A549 (cell line): ENCODE measurements at regions not wholly inside any gene's neighbourhood (a gene's known extent, or its start where the extent isn't known, plus 50 kb on each side); places are given as distances from the start of the nearest gene placed in this dataset.

ENCODE experiments used
- ATAC-seq, 2 experiments: fragments of 200-7000 bp in 1 of 2; fragments of >200 bp in 1 of 2; cut with Nextera tagmentation in 1 of 2; cut with Tn5 transposase in 1 of 2; 3 replicates each; pipeline versions ENCODE4 v1.8.0 to v1.9.1; 2018 to 2020; ENCODE audit warnings: mild to moderate bottlenecking in 1 of 2, moderate library complexity in 1 of 2
- CTCF ChIA-PET: fragments of 300-600 bp; sonication (Branson Sonifier 250); formaldehyde crosslinking; extraction: SDS; loops from one replicate; lab custom pipeline; 2021; ENCODE audit warnings: antibody characterized with exemption, inconsistent platforms; lab: Yijun Ruan, JAX
- POLR2A ChIA-PET: fragments of 350-600 bp; formaldehyde crosslinking; extraction: SDS; loops from one replicate; lab custom pipeline; 2021; ENCODE audit warnings: antibody characterized with exemption, inconsistent platforms; lab: Yijun Ruan, JAX
- DNase-seq, 2 experiments: peaks; one replicate each; pipeline versions ENCODE4 v3.0.0 to v3.0.0-alpha.2; 2011 to 2016; ENCODE audit warnings: low read depth in 1 of 2, low spot score in 1 of 2
- FAIRE-seq: peaks from 2 replicates; lab custom pipeline; 2011; peaks lifted over from hg19 to GRCh38; lab: Jason Lieb, UNC
- H3K27ac ChIP-seq, 2 experiments: fragments of >200 bp; sonication (Bioruptor Twin); formaldehyde crosslinking; 3 replicates each; pipeline ENCODE4 v1.5.1; 2016 to 2017
- H3K4me1 ChIP-seq: fragments of >200 bp; sonication (Bioruptor Twin); formaldehyde crosslinking; 3 replicates; pipeline ENCODE4 v1.6.1; 2016
- H3K4me2 ChIP-seq: fragments of >200 bp; sonication (Bioruptor Twin); formaldehyde crosslinking; 3 replicates; pipeline ENCODE4 v1.6.1; 2016
- H3K4me3 ChIP-seq: fragments of >200 bp; sonication (Bioruptor Twin); formaldehyde crosslinking; 3 replicates; pipeline ENCODE4 v1.5.1; 2016
- H3K9me3 ChIP-seq: fragments of >200 bp; sonication (Bioruptor Twin); formaldehyde crosslinking; 3 replicates; pipeline ENCODE4 v1.6.1; 2016
- CEBPB ChIP-seq, 2 experiments: fragments of >200 bp in 1 of 2; sonication (Bioruptor Twin) in 1 of 2; formaldehyde crosslinking in 1 of 2; IDR thresholded peaks; 2 replicates each; pipeline ENCODE4 v1.6.1; 2012 to 2016
- CTCF ChIP-seq: fragments of >200 bp; sonication (Bioruptor Twin); formaldehyde crosslinking; IDR thresholded peaks from 3 replicates; pipeline ENCODE4 v1.5.1; 2016
- E2F6 ChIP-seq: IDR thresholded peaks from 2 replicates; pipeline ENCODE4 v1.6.1; 2012; ENCODE audit warnings: low read depth, borderline replicate concordance
- EHMT2 ChIP-seq: fragments of 200-600 bp; sonication (generic); IDR thresholded peaks from 2 replicates; pipeline ENCODE4 v1.6.1; 2016; ENCODE audit warnings: antibody characterized with exemption, low read depth, mild to moderate bottlenecking, moderate library complexity
- FOSL2 ChIP-seq, 2 experiments: fragments of 450-650 bp in 1 of 2; fragments of >200 bp in 1 of 2; sonication (Bioruptor Twin) in 1 of 2; formaldehyde crosslinking; IDR thresholded peaks; 2 replicates each; pipeline versions ENCODE4 v1.5.0 to v1.6.1; 2016 to 2020; ENCODE audit warnings: mild to moderate bottlenecking in 1 of 2, moderate library complexity in 1 of 2
- JUNB ChIP-seq: fragments of >200 bp; sonication (Bioruptor Twin); formaldehyde crosslinking; IDR thresholded peaks from 2 replicates; pipeline ENCODE4 v1.6.1; 2016
- KDM1A ChIP-seq: fragments of 200-600 bp; sonication (generic); IDR thresholded peaks from 2 replicates; pipeline ENCODE4 v1.6.1; 2016; ENCODE audit warnings: low read depth, mild to moderate bottlenecking
- MAFK ChIP-seq: fragments of 450-650 bp; IDR thresholded peaks from 2 replicates; pipeline ENCODE4 v1.6.1; 2014; ENCODE audit not compliant: partially characterized antibody
- NR3C1 ChIP-seq: fragments of >200 bp; sonication (Bioruptor Twin); formaldehyde crosslinking; IDR thresholded peaks from 3 replicates; pipeline ENCODE4 v1.6.1; 2017
- PBX3 ChIP-seq: IDR thresholded peaks from 2 replicates; pipeline ENCODE4 v1.6.1; 2012
- ZC3H11A ChIP-seq: fragments of 450-650 bp; IDR thresholded peaks from 2 replicates; pipeline ENCODE4 v1.6.1; 2014; ENCODE audit warnings: antibody characterized with exemption, mild to moderate bottlenecking
- ZFP36 ChIP-seq: fragments of 450-650 bp; IDR thresholded peaks from 2 replicates; pipeline ENCODE4 v1.6.1; 2014; ENCODE audit warnings: borderline replicate concordance; ENCODE audit not compliant: partially characterized antibody
- WGBS: methylation state at CpG from one replicate; pipeline ENCODE4 v1.1.6; 2017; ENCODE audit errors: missing lambda C conversion rate; 5-methylcytosine and 5-hydroxymethylcytosine counted together
- TF ChIP-seq, protein P1 (sequence below): fragments of 450-650 bp; IDR thresholded peaks from 2 replicates; pipeline ENCODE4 v1.6.1; 2014; ENCODE audit warnings: antibody characterized with exemption
- TF ChIP-seq, protein P2 (sequence below): fragments of 150-350 bp; IDR thresholded peaks from 2 replicates; pipeline ENCODE4 v1.6.1; 2014; ENCODE audit warnings: low read depth, mild to moderate bottlenecking, low read length

DNA sequence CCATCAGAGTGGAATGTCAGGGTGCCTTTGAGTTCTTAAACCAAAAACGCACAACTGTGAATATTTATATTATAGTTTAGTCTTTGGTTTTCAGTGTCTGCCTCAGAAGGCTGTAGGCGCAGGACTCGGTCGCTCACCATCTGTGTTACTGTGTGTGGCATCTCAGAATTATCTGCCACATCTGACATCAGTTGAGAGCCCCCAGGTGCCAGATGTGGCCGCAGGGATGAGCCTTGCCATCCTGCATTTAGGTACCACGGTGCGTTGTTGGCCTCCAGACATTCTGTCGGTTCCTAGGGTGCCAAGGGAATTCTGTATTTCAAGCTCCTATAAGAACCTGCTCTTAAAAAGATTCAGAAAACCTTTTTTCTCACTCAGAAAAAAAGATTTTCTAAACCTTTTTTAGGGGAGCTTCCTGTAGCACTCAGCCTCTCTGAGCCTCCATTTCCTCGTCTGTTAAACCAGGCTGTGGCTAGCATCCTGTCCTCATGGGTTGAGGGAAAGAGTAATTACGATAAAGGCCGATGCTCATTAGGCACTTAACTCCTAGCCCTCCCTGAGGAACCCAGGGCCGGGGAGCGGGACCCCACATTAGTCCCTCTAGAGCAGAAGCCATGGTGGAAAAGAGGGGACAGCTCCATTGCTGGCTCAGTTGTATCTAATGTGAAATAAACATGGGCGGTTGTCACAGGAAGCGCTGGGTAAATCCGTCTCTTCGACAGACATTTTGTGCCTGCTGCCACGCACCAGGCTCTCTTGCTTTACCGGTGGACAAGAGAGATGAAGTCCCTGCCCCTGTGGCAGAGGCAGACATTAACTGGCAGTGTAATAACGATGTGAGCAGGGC lies 70.2 kb upstream of the MORC3 start:
- ATAC-seq (no peak), DNase-seq (no peak), FAIRE-seq (no peak)
- Histone ChIP-seq H3K4me1 (no peaks in the 10 kb centered on the region), H3K9me3 (no peaks in the 10 kb centered on the region), H3K4me3 (no peak overlapping the region), H3K27ac (no peak overlapping the region), H3K4me2 (no peak overlapping the region)
- POLR2A ChIA-PET: no interaction called here
- TF ChIP-seq PBX3 (no peak), EHMT2 (no peak)
- TF ChIP-seq, protein P1, sequence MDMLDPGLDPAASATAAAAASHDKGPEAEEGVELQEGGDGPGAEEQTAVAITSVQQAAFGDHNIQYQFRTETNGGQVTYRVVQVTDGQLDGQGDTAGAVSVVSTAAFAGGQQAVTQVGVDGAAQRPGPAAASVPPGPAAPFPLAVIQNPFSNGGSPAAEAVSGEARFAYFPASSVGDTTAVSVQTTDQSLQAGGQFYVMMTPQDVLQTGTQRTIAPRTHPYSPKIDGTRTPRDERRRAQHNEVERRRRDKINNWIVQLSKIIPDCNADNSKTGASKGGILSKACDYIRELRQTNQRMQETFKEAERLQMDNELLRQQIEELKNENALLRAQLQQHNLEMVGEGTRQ: no peak
- WGBS: 86% methylated on average over 20 of the region's 20 CpGs
- CTCF ChIA-PET: interaction anchor here (1.1 kb wide), 1 partner anchor 81 kb away, joined by 3 read pairs; no protein-coding TSS in a partner anchor

DNA sequence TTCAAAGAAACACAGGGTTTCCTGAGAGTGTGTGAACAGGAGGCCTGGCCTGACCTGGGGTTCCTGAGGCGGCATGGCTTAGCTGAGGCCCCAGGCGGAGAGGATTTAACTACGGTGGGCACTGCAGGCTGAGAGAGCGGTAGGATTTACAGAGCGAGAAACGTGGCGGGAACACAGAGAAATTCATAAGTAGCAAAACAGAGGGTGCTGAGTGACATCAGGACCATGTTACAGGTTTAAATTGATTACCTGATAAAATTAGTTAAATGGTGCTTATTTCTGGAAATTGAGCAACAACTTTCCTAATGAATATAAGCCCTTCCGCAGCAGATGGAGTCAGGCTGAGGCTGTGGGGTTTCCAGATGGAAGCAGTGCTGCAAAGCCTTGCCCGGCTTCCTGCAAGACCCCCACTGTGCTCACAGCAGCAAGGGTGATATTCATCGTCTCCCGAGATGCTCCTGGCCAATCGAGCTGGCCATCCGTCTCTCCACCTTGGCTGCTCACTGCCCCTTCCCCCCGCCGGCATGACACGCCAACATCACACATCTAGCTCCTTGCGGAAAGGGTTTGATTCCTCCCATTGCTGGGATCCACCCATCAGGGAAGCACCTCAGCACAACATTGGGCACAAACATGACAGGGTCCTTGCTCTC lies 69.4 kb upstream of the MORC3 start:
- no peak for TF ChIP-seq CTCF
- TF ChIP-seq FOSL2 (IDR thresholded peaks at IDR 0.05): no peak
- TF ChIP-seq FOSL2 (CRISPR knock-in tag; IDR thresholded peaks at IDR 0.05): no peak
- TF ChIP-seq ZC3H11A: no peak
- TF ChIP-seq KDM1A: no peak
- no peak for TF ChIP-seq E2F6
- no peak for TF ChIP-seq MAFK
- no peak for TF ChIP-seq ZFP36
- TF ChIP-seq, protein P2, sequence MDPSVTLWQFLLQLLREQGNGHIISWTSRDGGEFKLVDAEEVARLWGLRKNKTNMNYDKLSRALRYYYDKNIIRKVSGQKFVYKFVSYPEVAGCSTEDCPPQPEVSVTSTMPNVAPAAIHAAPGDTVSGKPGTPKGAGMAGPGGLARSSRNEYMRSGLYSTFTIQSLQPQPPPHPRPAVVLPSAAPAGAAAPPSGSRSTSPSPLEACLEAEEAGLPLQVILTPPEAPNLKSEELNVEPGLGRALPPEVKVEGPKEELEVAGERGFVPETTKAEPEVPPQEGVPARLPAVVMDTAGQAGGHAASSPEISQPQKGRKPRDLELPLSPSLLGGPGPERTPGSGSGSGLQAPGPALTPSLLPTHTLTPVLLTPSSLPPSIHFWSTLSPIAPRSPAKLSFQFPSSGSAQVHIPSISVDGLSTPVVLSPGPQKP: no peak
- TF ChIP-seq NR3C1: no peak
- TF ChIP-seq JUNB: no peak
- no peak for TF ChIP-seq CEBPB (IDR thresholded peaks at IDR 0.05)
- no peak overlapping the region for H3K4me2 ChIP-seq
- ATAC-seq (no peak), FAIRE-seq (no peak), DNase-seq (no peak)
- CTCF ChIA-PET: interaction anchor here (1.1 kb wide), 1 partner anchor 80 kb away, joined by 3 read pairs; no protein-coding TSS in a partner anchor
- no peaks in the 10 kb centered on the region for H3K9me3 ChIP-seq
- POLR2A ChIA-PET: no interaction called here
- H3K4me1 ChIP-seq: no peaks in the 10 kb centered on the region
- WGBS: 96% methylated on average over 17 of the region's 17 CpGs
- H3K4me3 ChIP-seq: no peak overlapping the region
- no peak overlapping the region for H3K27ac ChIP-seq
